DND-41 (cell line): ENCODE measurements at regions not wholly inside any gene's neighbourhood (a gene's known extent, or its start where the extent isn't known, plus 50 kb on each side); places are given as distances from the start of the nearest gene placed in this dataset.

Experiments
- CTCF ChIP-seq: IDR thresholded peaks from 2 replicates; pipeline ENCODE4 v1.5.1; 2012; ENCODE audit warnings: borderline replicate concordance, low read length, moderate library complexity, mild to moderate bottlenecking; ENCODE audit not compliant: poor library complexity, severe bottlenecking; ENCODE audit errors: extremely low read depth
- EZH2 ChIP-seq: IDR thresholded peaks from 3 replicates; pipeline ENCODE4 v1.6.1; 2012; ENCODE audit warnings: borderline replicate concordance, low read depth, mild to moderate bottlenecking, moderate library complexity, low read length, inconsistent platforms; ENCODE audit not compliant: severe bottlenecking

- TF ChIP-seq CTCF (no peak), EZH2 (no peak)
These were observed 476.8 kb downstream of the GABRG1 start for GRCh38 chr4:45646885-45647590.
